ENCODE measurements at regions not wholly inside any gene's neighbourhood (a gene's known extent, or its start where the extent isn't known, plus 50 kb on each side); places are given as distances from the start of the nearest gene placed in this dataset.
A peak's percentile ranks its signal among the peaks of the same experiment; 100 is the strongest.
"Not testable (repeated sequence)": the region's sequence is repeated elsewhere in the genome, so short reads cannot be mapped to it uniquely, and the experiment has no call there.

DNA sequence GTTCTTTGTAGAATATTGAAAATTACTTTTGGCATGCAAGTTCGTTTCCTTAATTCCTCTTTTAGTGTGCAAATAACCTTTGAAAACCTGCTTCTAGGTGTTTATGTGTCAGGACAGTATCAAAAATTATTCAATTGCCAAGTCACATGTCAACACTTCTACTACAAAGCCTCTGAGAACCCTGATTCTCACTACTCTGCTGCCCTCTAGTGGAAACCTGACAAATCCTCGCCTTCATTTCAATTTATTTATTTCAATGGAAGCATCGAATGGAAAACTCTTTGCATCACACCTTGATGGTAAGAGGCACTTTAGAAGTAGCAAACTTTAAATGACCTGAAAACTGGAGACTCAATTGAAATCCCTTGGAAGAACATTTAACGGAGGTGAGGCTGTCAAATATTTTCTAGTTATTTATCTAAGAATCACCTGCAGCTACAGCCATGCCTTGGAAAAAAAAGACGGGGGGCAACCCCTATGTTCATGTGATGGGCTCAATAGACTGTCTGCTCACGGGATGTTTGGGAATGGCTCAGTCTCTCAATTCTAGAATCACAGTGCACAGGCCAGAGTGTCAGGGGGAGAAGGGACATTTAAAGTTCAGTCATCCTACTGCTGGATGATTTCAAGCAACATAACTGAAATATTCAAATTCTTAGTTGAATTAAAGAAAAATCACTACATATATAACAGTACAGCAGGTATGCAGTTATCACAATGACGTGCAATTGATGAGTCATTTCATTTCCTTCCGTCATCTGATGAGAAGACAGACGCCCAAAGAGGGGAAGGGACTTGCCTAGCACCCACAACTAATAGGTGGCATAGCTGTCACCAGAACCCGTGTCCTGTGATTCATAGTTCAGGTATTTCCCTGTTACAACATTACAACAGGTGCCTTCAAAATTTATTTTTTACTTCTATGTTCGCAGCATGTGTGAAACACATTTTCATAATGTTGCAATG lies 563.9 kb downstream of the TOX3 start:
- peak; percentile 83 for FAIRE-seq

DNA sequence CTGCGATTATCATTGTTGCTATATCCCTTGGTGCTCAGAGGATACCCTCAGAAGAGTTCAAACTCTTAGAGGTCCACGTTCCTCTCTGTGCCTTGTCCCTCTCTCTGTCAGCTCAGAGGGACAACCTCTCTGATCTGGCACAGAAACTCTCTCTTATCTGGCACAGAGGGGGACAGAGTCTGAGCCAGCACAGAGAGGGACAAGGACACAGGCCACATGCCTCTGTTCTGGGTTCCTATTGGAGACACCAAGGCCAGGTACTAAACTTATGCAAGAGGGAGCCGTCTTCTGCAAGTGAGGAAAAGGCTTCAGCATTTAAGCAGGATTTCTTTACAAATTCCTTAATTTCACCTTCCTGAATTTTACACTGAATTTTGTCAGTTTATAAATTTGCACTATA lies 565.2 kb downstream of the TOX3 start:
- DNase-seq (ENCODE audit: low spot score) (no peak), FAIRE-seq (no peak)

More for the DNA sequence above, 563.9 kb downstream of the TOX3 start:
- DNase-seq (ENCODE audit: low spot score): peak; percentile 52

DNA sequence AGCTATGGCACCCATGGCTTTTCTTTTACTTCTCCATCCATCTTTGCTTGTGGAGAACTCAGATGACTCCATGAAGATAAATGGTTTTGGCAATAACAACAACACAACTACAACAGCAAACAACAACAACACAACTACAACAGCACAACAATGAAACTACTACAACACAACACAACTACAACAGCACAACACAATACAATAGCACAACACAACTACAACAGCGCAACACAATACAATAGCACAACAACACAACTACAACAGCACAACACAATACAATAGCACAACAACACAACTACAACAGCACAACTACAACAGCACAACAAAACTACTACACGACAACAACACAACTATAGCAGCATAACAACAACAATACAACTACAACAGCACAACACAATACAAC lies 569.4 kb downstream of the TOX3 start:
- not testable (repeated sequence) for DNase-seq (ENCODE audit: low spot score); FAIRE-seq

DNA sequence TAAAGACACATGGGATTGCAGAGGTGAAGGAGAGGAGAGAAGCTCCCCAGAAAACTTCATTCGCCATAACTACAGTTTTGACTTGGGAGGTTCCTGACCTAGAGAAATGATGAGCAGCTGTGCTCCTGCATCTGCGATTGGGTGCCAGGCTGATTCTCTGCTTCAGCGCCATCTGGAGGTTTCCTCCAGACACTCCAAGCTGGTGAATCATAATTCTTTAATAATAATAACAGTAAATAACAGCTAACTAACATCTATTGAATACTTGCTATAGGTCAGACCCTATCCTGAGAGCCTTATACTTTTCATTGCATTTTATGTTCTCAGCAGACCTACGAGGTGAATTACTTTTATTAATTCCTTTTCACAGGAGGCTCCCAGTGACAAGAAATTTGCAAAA lies 575.8 kb downstream of the TOX3 start:
- DNase-seq (ENCODE audit: low spot score): no peak
- FAIRE-seq: no peak

DNA sequence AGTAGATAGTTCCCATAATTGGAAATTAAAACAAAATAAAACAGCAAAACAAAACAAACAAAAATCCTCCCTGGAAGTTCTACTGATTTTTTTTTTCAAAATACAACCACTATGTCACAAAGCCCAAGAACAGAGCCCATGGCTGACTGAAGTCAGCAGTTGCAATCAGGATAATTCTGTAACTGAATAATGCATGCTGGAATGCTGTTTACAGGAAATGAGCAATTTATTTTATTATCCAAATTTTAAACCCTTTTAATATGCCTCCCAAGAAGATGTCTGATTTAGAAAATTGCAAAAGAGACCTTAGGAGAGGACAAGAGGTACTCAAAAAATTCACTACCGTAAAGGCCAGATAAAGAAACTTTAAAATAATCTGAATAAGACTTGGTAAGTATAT lies 578.2 kb downstream of the TOX3 start:
- no peak for FAIRE-seq
- no peak for DNase-seq (ENCODE audit: low spot score)

DNA sequence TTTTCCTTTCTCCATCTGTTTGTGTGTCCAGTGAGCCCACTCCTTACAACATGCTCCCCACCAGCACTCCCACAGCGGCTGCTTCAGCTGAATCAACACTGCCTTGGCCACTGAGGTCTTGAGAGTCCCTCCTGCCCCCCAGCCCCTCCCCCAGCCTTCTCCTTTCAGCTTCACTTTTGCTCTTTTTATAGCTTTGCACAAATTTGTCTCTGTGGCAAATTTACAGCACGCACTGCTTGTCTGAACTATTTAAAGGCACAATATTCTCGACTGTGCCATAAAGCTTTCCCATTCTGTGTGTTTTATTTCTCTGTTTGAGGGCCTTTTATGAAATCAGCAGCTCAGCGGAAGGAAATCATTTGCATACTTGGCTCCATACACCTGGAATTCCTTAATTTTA lies 579.3 kb downstream of the TOX3 start:
- DNase-seq (ENCODE audit: low spot score) (no peak), FAIRE-seq (no peak)

DNA sequence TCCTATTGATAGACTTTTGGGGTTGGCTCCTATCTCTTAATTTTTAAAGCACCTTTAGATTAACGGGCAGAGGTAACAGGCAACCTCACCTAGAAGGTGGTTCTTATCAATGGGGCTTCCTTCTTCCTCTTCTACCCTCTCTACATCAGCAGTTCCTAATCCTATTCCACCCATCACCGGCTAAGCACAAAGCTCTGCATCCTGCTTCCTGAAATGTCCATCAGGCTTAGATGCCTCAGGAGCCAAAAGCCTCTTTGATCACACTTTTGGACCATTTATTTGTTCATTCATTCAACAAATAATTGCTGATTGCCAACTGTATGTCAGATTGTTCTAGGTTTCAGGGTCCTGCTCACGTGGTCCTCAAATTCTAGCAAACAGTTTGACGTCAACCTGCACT lies 586.0 kb downstream of the TOX3 start:
- DNase-seq (ENCODE audit: low spot score) (no peak), FAIRE-seq (no peak)

DNA sequence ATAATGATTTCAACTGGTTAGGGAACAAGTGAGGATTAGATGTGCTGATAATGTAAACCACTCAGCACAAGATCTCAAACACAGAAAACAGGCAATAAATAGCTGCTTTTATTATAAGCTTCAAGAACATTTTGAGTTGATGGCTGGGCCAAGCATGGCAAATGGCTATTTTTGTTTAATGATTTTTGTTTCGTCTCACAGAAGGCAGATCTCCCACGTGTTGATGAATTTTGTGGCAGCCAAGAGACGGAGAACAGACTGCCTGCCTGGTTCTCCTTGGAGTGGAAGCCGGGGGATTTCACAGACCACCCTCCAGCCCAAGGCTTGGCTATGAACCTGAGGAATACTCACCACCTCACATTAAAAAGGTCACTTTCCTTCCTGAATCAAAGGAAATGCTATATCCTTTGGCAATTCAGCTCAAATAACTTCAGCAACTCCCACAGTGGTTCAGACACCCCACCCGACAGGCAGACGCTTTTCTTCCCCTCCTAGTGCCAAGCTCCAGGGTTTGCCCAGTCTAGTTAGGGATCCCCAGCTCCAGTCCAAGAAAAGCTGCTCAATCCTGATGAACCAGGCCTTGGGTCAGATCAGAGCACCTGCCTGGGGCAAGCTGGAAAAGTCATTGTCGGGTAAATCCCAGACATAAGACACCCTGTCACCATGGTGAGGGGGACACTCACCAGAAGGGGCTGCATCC lies 593.5 kb downstream of the TOX3 start:
- FAIRE-seq (no peak), DNase-seq (ENCODE audit: low spot score) (no peak)

DNA sequence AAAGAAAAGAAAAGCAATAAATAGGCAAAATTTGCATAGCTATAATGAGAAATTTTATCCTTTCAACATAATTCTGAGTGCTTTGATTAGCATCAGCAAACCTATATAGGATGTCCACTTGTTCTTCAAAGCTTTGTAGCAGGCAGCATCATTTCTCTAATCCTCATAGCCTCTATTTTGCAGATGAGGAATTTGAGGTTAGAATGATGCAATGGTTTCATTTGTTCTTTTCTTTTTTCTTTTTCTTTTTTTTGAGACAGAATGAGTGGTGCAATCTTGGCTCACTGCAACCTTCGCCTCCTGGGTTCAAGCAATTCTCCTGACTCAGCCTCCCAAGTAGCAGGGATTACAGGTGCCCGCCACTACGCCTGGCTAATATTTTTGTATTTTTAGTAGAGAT lies 594.4 kb downstream of the TOX3 start:
- DNase-seq (ENCODE audit: low spot score) (no peak), FAIRE-seq (no peak)

DNA sequence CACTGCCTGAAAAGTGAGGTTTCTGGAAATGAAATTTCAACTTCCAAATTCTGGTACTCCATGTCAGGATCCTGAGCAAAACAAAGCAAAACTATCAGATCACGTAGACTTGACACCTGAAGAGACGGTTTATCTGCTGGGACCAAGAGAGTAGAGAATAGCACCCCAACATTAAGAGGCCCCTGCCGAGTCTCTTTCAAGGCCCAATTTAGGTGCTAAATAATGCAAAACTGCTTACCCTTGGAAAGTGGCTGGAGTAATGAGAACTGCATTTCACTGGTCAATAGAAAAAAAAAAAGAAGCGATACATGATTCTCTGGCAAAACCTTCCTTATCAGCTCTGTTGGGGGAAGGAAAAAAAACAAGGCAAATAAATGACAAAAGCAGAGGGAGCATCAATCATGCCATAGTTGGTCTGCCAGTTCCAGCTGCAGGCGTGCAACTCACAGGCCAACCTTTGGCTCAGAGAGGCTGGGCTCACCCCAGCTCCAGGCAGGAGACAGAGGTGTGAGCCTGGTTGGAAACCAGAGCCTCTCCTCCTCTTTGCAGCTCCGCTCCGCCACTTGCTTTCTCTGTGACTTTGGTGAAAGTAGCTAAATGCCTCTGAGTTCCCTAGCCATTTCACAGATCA lies 595.2 kb downstream of the TOX3 start:
- FAIRE-seq: no peak
- DNase-seq (ENCODE audit: low spot score): no peak

DNA sequence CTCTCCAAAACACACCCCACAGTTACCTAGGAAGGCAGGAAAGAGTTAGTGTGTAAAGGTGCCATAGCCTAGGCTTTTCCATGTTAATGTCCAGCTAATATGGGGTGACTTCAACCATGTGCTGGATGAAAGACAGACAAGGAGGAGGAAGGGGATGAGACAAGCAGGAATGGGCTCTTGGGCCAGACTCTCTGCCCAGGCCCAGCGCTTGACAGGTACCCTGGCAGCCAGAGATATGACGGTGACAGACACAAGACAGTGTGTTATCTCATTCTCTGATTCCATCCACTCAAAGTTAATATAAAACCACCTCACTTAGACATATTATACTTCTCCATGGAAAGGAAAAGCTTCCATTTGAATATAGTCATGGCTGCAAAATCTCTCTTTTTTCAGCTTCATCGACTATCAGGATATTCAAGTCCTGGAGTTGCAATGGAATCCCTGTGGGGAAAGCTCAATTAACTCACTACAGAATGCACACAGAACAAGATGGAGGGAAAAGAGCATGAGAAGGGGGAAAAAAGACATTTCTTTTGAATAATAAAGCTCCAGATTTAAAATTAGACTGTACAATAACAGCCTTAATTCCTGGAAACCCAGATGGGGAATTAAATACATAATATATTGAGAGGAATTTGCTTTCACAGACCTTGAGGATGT lies 596.7 kb downstream of the TOX3 start:
- DNase-seq (ENCODE audit: low spot score) (no peak), FAIRE-seq (no peak)

DNA sequence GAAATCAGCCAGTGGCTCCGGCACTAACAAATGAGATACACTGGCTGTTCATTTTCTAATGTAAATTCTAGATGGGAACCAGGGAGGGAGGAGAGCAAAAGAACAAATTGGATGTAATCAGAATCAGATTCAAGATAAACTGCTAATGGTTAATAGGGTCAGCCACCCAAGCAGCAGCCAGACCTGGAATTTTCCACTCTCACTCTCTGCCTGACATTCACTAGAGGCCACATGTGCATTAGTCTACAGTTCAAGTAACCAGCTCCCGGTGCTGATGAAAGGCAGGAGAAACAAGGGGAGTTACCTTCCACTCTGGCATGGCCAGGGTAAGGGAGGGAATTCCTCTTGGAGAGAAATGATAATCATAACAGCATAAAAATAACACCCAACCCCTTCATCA lies 597.7 kb downstream of the TOX3 start:
- no peak for DNase-seq (ENCODE audit: low spot score)

DNA sequence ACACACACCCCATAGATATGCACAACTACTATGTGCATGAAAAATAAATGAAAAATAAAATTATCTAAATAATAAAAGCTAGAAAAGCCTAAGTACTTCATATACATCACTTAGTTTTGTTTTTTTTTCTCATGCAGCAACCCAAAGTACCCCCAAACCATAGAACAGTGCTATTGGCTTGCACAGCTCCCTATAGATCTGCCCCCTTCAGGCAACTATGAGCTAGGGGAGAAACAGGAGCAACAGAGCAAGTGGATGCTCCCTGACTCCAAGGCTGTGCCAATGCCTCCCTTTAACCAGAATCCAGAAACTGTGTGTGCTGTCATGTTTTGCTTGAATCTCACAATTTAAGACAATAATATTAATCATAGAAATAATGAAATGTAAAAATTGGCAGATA lies 605.5 kb downstream of the TOX3 start:
- FAIRE-seq (no peak), DNase-seq (ENCODE audit: low spot score) (no peak)

More for the DNA sequence above, 597.7 kb downstream of the TOX3 start:
- FAIRE-seq: no peak

DNA sequence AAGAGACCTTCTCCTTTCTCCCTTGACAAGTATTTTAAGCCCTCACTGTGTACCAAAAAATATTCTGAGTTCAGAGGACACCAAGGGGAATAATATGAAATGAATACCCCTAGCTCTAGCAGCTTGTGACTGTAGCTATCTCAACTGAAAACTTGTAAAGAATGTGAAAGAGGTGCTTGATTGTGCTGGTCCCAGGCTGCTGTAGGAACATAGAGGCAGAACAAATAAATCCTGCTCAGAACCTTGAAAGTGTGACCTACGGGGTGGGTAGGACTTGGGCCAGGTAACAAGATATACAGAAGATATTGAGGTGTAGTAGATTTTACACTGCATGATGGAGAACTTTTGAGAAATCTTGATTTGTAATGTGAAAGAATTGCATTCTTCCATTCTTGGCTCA lies 606.8 kb downstream of the TOX3 start:
- FAIRE-seq: no peak
- DNase-seq (ENCODE audit: low spot score): no peak

DNA sequence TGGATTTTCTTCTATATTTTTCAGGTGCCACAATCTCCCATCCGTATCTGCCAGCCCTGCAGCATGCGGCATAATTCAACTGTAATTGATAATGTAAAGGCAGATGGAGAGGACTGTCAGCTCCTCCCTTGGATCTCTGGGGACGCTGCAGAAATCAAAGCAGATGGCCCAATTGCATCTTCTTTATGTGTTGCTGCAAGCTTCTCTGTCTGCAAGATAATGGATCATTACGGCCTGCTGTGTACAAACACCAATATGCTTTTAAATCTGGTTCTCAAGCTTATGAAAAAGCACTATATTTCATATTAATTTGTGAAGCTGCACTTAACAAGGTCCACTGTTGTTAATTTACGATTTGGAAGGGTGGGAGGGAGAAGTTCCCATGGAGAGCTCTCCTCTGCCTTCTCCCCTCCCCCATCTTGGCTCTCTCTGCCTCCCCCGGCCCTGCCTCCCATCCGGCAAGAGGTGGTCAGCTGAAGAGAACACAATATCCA lies 607.5 kb downstream of the TOX3 start:
- FAIRE-seq (no peak), DNase-seq (ENCODE audit: low spot score) (no peak)

DNA sequence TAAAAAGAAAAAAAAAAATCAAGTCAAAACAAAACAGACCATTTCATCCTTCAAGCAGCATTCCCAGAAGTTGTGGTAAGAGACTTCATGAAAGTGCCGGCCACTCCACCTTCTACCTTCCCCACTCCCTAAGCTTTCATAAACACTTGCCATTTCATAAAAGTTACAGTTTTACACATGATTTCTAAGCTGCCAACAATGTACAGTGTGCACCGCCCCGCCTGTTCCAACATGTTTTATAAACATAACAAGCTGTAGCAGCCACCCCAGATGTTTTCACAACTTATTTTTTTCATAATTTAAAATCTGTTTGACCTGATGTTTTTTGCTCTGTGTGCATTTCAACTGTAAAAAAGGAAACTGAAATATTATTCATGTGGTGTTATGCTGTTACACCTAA lies 608.1 kb downstream of the TOX3 start:
- FAIRE-seq: no peak
- DNase-seq (ENCODE audit: low spot score): no peak

DNA sequence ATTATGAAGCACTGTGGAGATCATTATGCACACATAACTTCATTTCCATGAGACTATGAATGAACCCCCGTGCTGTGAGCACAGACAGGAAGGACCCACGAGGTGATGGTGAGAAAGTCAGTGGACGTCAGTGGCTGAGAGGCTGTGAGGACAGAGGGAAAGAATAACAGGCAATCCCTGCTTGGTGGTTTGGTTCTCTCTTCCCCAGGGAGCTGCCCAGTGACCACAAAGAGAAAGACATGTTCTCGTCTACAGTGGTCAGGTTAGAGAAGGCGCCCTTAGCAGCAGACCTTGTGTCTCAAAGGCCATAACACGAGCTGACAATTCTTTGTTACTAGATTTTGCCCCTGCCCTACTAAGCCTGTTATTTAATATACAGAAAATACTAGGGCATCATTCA lies 609.2 kb downstream of the TOX3 start:
- FAIRE-seq (no peak), DNase-seq (ENCODE audit: low spot score) (no peak)

DNA sequence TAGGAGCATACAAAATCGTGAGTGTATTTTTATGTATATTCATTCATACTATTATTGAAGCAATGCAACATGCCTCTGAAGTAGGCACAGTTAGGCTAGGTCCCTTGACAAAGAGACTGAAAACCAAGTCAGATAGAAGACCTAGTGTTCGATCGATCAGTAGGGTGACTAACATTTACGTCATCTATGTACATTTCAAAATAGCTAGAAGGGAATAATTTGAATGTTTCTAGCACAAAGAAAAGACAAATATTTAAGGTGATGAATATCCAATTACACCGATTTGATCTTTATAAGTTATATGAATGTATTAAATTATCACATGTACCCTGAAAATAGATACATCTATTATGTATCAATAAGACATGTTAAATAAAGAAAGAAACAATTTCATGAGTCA lies 610.1 kb downstream of the TOX3 start:
- FAIRE-seq (no peak), DNase-seq (ENCODE audit: low spot score) (no peak)

DNA sequence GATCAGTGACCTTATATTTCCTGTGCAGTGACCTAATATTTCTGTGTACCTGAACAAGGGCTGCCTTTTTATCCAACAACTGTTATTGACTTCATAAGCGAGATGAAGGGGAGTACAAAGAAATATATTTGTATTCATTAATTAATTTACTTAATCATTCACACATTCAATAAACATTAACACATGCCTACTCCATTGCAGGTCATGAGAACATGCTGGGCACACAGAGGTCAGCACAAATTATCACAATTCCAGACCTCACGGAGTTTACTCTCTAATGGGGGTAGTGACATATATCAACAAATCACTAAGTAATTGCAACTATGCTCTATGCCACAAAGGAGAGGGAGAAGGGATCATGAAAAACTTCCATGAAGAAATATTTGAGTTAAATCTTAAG lies 614.6 kb downstream of the TOX3 start:
- no peak for FAIRE-seq

DNA sequence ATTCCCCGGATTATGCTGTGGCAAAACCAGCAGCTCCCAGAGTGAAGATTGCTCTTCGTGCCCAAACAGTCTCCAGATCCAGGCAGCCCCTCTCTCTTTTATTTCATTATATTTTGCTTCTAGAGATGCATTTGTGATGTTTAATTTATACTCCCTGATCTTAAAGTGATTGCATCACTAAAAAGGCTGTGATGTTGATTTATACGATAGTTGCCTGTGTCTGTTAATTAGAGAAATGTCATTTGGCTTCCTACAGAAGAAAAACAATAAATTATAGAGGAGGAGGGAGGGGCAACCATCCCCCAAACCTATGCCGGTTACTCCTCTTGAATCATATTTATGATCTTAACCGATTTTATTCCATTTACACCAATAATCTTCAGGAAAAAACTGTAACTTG lies 615.3 kb downstream of the TOX3 start:
- DNase-seq (ENCODE audit: low spot score): no peak
- no peak for FAIRE-seq

More for the DNA sequence above, 614.6 kb downstream of the TOX3 start:
- no peak for DNase-seq (ENCODE audit: low spot score)

DNA sequence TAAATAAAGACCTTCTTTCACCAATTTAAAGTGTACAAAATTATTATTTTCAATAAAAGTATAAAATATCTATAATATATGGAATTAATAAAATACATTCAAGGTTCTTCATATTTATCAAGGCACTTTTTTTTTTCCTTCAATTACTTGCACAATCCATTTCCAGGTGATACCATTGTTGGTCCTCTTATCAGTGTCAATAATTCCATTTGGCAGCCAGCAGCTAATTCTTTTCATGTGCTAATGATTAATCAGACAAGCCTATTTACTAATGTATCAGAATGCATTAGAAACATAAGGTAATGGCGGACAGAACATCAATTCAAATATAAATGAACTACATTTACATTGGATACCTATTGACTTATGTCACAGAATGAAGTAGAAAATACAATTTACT lies 622.2 kb downstream of the TOX3 start:
- FAIRE-seq: no peak
- DNase-seq (ENCODE audit: low spot score): no peak

DNA sequence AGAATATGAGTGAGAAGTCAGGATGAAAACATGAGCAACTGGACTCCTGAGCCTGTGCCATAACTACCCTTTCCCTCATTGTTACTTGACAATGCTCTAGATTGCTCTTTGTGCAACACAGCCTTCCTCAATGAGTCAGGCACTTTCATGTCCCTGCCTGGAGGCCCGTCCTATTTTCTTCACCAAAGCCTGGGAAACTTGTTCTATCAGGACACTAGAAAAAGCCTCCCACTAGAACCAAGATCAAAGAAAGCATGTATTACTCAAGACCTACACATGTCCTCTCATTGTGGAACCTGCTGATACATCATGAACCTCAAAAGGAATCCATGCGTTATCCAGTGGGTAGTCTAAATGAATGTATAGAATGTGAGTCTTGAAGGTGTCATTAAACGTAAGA lies 624.5 kb downstream of the TOX3 start:
- DNase-seq (ENCODE audit: low spot score): no peak
- no peak for FAIRE-seq
